ENCODE measurements at regions not wholly inside any gene's neighbourhood (a gene's known extent, or its start where the extent isn't known, plus 50 kb on each side); places are given as distances from the start of the nearest gene placed in this dataset.

GRCh38 chr11:20277014-20277413 lies 86.5 kb upstream of the HTATIP2 start:
- no peak overlapping the region for H3K27ac Mint-ChIP-seq
- POLR2A ChIA-PET = no interaction called here
- CTCF ChIA-PET = no interaction called here
- H3K27me3 Mint-ChIP-seq (ENCODE audit: low read depth) = peaks cover 5% of the 10 kb centered on the region
- H3K36me3 Mint-ChIP-seq = no peaks in the 10 kb centered on the region
- no peak overlapping the region for H3K4me3 Mint-ChIP-seq
- no peaks in the 10 kb centered on the region for H3K4me1 Mint-ChIP-seq
- ATAC-seq (no peak), DNase-seq (ENCODE audit: low spot score) (no peak)
- H3K9me3 Mint-ChIP-seq = no peaks in the 10 kb centered on the region
- no peak for TF ChIP-seq ZNF263 (CRISPR knock-in tag; IDR thresholded peaks at IDR 0.05; ENCODE audit: low read depth)

GRCh38 chr11:20275987-20276965 lies 87.2 kb upstream of the HTATIP2 start:
- Mint-ChIP-seq H3K36me3 (no peaks in the 10 kb centered on the region), H3K4me1 (peaks cover 2% of the 10 kb centered on the region; the same call in 1 of the 2 replicates), H3K27ac (no peak overlapping the region), H3K27me3 (ENCODE audit: low read depth) (peaks cover 5% of the 10 kb centered on the region), H3K4me3 (no peak overlapping the region), H3K9me3 (no peaks in the 10 kb centered on the region)
- POLR2A ChIA-PET = no interaction called here
- TF ChIP-seq ZNF512 (CRISPR knock-in tag; IDR thresholded peaks at IDR 0.05; ENCODE audit: borderline replicate concordance) (no peak), ERG (CRISPR knock-in tag; IDR thresholded peaks at IDR 0.05) (no peak), FOXJ3 (CRISPR knock-in tag; IDR thresholded peaks at IDR 0.05; ENCODE audit: borderline replicate concordance) (no peak)
- CTCF ChIA-PET = no interaction called here
- DNase-seq (ENCODE audit: low spot score) (no peak), ATAC-seq (no peak)

GRCh38 chr11:20274031-20274430 lies 89.5 kb upstream of the HTATIP2 start:
- ChIA-PET POLR2A (no interaction called here), CTCF (interaction anchor here (0.6 to 1.0 kb wide), 2 partner anchors 141 to 151 kb away, joined by 4 read pairs; no protein-coding TSS in a partner anchor)
- H3K27ac Mint-ChIP-seq = no peak overlapping the region
- DNase-seq (ENCODE audit: low spot score) = no peak
- H3K9me3 Mint-ChIP-seq = no peaks in the 10 kb centered on the region
- ATAC-seq = no peak
- peaks cover 8% of the 10 kb centered on the region for H3K27me3 Mint-ChIP-seq (ENCODE audit: low read depth)
- no peaks in the 10 kb centered on the region for H3K36me3 Mint-ChIP-seq
- no peak for TF ChIP-seq ZNF396 (CRISPR knock-in tag; IDR thresholded peaks at IDR 0.05; ENCODE audit: borderline replicate concordance)
- TF ChIP-seq FOXK1 (CRISPR knock-in tag; IDR thresholded peaks at IDR 0.05) = no peak
- no peak for TF ChIP-seq PRRX2 (CRISPR knock-in tag; IDR thresholded peaks at IDR 0.05)
- no peak for TF ChIP-seq AFF4 (CRISPR knock-in tag; IDR thresholded peaks at IDR 0.05; ENCODE audit: borderline replicate concordance)
- TF ChIP-seq TCF7 (CRISPR knock-in tag; IDR thresholded peaks at IDR 0.05; ENCODE audit: low read depth) = no peak
- TF ChIP-seq OVOL2 (CRISPR knock-in tag; IDR thresholded peaks at IDR 0.05; ENCODE audit: borderline replicate concordance) = no peak
- TF ChIP-seq ESRRA (CRISPR knock-in tag; IDR thresholded peaks at IDR 0.05; ENCODE audit: borderline replicate concordance) = no peak
- no peak for TF ChIP-seq ATF1 (CRISPR knock-in tag; IDR thresholded peaks at IDR 0.05)
- no peak for TF ChIP-seq NR3C1 (CRISPR knock-in tag; conservative IDR thresholded peaks at IDR 0.05; ENCODE audit: low read depth)
- no peak for TF ChIP-seq CREM (CRISPR knock-in tag; IDR thresholded peaks at IDR 0.05)
- no peak for TF ChIP-seq ZNF317 (CRISPR knock-in tag; IDR thresholded peaks at IDR 0.05; ENCODE audit: borderline replicate concordance, low read depth)
- no peak for TF ChIP-seq SOX15 (CRISPR knock-in tag; IDR thresholded peaks at IDR 0.05)
- TF ChIP-seq ZNF423 (CRISPR knock-in tag; IDR thresholded peaks at IDR 0.05) = no peak
- no peak for TF ChIP-seq ATF3 (CRISPR knock-in tag; conservative IDR thresholded peaks at IDR 0.05)
- no peak for TF ChIP-seq ZNF263 (CRISPR knock-in tag; IDR thresholded peaks at IDR 0.05; ENCODE audit: low read depth)
- no peak for TF ChIP-seq TEAD4 (CRISPR knock-in tag; IDR thresholded peaks at IDR 0.05)
- TF ChIP-seq ZMAT4 (CRISPR knock-in tag; IDR thresholded peaks at IDR 0.05) = no peak
- no peak for TF ChIP-seq ZNF512 (CRISPR knock-in tag; IDR thresholded peaks at IDR 0.05; ENCODE audit: borderline replicate concordance)
- H3K4me3 Mint-ChIP-seq = no peak overlapping the region
- H3K4me1 Mint-ChIP-seq = peaks cover 2% of the 10 kb centered on the region; the same call in 1 of the 2 replicates

All from WTC11 (cell line).